Keratinocyte (primary cell): ENCODE measurements at regions not wholly inside any gene's neighbourhood (a gene's known extent, or its start where the extent isn't known, plus 50 kb on each side); places are given as distances from the start of the nearest gene placed in this dataset.

Experiments used
- DNase-seq: peaks from one replicate; pipeline ENCODE4 v3.0.0-alpha.2; 2011; ENCODE audit warnings: low read depth, missing footprints, low spot score
- FAIRE-seq: peaks from 2 replicates; lab custom pipeline; 2011; peaks lifted over from hg19 to GRCh38; lab: Jason Lieb, UNC
- H2AFZ ChIP-seq: 2 replicates; pipeline ENCODE4 v1.6.0; 2012; ENCODE audit warnings: low read length, control low read depth, inconsistent platforms; ENCODE audit not compliant: control insufficient read depth
- H3K27ac ChIP-seq: 2 replicates; pipeline ENCODE4 v1.5.1; 2011; ENCODE audit warnings: low read length; ENCODE audit not compliant: control insufficient read depth, insufficient read depth
- H3K27me3 ChIP-seq: 3 replicates; pipeline ENCODE4 v1.6.0; 2011; ENCODE audit warnings: low read length; ENCODE audit not compliant: control insufficient read depth, insufficient read depth; ENCODE audit errors: extremely low read depth
- H3K36me3 ChIP-seq, 2 experiments: 2 replicates in 1 of 2; 3 replicates in 1 of 2; pipeline ENCODE4 v1.5.1; 2011; ENCODE audit warnings: low read length in 2 of 2, mild to moderate bottlenecking in 1 of 2; ENCODE audit not compliant: control insufficient read depth in 2 of 2, insufficient read depth in 2 of 2; ENCODE audit errors: extremely low read depth in 1 of 2
- H3K4me1 ChIP-seq: 3 replicates; pipeline ENCODE4 v1.5.1; 2011; ENCODE audit warnings: low read length; ENCODE audit not compliant: control insufficient read depth, insufficient read depth; ENCODE audit errors: extremely low read depth
- H3K4me2 ChIP-seq: 3 replicates; pipeline ENCODE4 v1.6.0; 2011; ENCODE audit warnings: low read depth, low read length; ENCODE audit not compliant: control insufficient read depth, insufficient read depth; ENCODE audit errors: extremely low read depth
- H3K4me3 ChIP-seq, 3 experiments: fragments of 200-600 bp in 1 of 3; sonication (generic) in 1 of 3; 2 replicates in 2 of 3; 3 replicates in 1 of 3; pipeline ENCODE4 v1.5.1; 2011 to 2016; ENCODE audit warnings: low read length in 3 of 3, mild to moderate bottlenecking in 3 of 3, control low read depth in 2 of 3, inconsistent platforms in 1 of 3, low read depth in 1 of 3, mixed read lengths in 1 of 3, mixed run types in 1 of 3, moderate library complexity in 1 of 3; ENCODE audit not compliant: control insufficient read depth in 2 of 3, insufficient read depth in 2 of 3; ENCODE audit errors: extremely low read depth in 1 of 3
- H3K79me2 ChIP-seq: 2 replicates; pipeline ENCODE4 v1.6.0; 2012; ENCODE audit warnings: low read length; ENCODE audit not compliant: control insufficient read depth, insufficient read depth
- H3K9ac ChIP-seq: 3 replicates; pipeline ENCODE4 v1.6.0; 2011; ENCODE audit warnings: low read length; ENCODE audit not compliant: control insufficient read depth, insufficient read depth; ENCODE audit errors: extremely low read depth
- H3K9me1 ChIP-seq: 3 replicates; pipeline ENCODE4 v1.6.0; 2011; ENCODE audit warnings: low read length; ENCODE audit not compliant: control insufficient read depth, insufficient read depth; ENCODE audit errors: extremely low read depth
- H3K9me3 ChIP-seq: 2 replicates; pipeline ENCODE4 v1.5.1; 2012; ENCODE audit warnings: low read depth, low read length; ENCODE audit not compliant: control insufficient read depth
- H4K20me1 ChIP-seq: 3 replicates; pipeline ENCODE4 v1.6.0; 2011; ENCODE audit warnings: low read length; ENCODE audit not compliant: control insufficient read depth, insufficient read depth; ENCODE audit errors: extremely low read depth
- EZH2 ChIP-seq: IDR thresholded peaks from one replicate; pipeline ENCODE4 v1.6.1; 2012; ENCODE audit warnings: inconsistent platforms, mild to moderate bottlenecking, low read length, moderate library complexity
- dilution Hi-C: fragments of 300-500 bp; cut with MboI; formaldehyde crosslinking; loops from one replicate; pipeline ENCODE4 v1.7.0; 2020; ENCODE audit warnings: low sequenced_read_pairs; ENCODE audit not compliant: extremely low pct_ligation_motif_present
- TF ChIP-seq, protein P1 (sequence below), 3 experiments: IDR thresholded peaks in 1 of 3; conservative IDR thresholded peaks in 1 of 3; optimal IDR thresholded peaks in 1 of 3; 2 replicates in 2 of 3; 3 replicates in 1 of 3; pipeline versions ENCODE3 to v1.5.1; 2011; ENCODE audit warnings: low read length in 3 of 3, mild to moderate bottlenecking in 3 of 3, moderate library complexity in 2 of 3, control low read depth in 1 of 3, inconsistent platforms in 1 of 3; ENCODE audit not compliant: insufficient read depth in 2 of 3; ENCODE audit errors: extremely low read depth in 1 of 3

DNA sequence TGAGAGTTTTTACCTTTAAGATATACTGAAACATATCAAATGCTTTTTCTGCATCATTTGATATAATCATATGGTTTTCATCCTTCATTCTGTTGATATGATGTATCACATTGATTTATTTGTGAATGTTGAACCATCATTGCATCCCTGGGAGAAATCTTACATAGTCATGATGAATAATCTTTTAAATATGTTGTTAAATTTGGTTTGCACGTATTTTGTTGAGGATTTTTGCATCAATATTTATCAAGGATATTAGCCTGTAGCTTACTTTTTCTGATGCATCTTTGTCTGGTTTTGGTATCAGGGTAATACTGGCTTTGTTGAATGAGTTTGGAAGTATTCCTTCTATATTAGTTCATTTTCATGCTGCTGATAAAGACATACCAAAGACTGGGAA, 541.4 kb downstream of the TLL1 start:
- H3K9ac ChIP-seq = no peak overlapping the region
- no peak for DNase-seq
- dilution Hi-C loops = no loop called here
- H3K4me3 ChIP-seq = no peak overlapping the region
- TF ChIP-seq, protein P1, sequence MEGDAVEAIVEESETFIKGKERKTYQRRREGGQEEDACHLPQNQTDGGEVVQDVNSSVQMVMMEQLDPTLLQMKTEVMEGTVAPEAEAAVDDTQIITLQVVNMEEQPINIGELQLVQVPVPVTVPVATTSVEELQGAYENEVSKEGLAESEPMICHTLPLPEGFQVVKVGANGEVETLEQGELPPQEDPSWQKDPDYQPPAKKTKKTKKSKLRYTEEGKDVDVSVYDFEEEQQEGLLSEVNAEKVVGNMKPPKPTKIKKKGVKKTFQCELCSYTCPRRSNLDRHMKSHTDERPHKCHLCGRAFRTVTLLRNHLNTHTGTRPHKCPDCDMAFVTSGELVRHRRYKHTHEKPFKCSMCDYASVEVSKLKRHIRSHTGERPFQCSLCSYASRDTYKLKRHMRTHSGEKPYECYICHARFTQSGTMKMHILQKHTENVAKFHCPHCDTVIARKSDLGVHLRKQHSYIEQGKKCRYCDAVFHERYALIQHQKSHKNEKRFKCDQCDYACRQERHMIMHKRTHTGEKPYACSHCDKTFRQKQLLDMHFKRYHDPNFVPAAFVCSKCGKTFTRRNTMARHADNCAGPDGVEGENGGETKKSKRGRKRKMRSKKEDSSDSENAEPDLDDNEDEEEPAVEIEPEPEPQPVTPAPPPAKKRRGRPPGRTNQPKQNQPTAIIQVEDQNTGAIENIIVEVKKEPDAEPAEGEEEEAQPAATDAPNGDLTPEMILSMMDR (optimal IDR thresholded peaks at IDR 0.05 in 1 of 3, IDR thresholded peaks at IDR 0.05 in 1 of 3, conservative IDR thresholded peaks at IDR 0.05 in 1 of 3; ENCODE audit: extremely low read depth in 1 of 3, insufficient read depth in 2 of 3, low read length in 3 of 3) = no peak
- no peak for TF ChIP-seq EZH2
- H3K79me2 ChIP-seq = no peaks in the 10 kb centered on the region
- H2AFZ ChIP-seq = no peak overlapping the region
- H3K36me3 ChIP-seq = no peaks in the 10 kb centered on the region
- no peaks in the 10 kb centered on the region for H3K27me3 ChIP-seq
- H3K9me3 ChIP-seq = no peaks in the 10 kb centered on the region
- H4K20me1 ChIP-seq = no peaks in the 10 kb centered on the region
- no peaks in the 10 kb centered on the region for H3K4me1 ChIP-seq
- no peak overlapping the region for H3K27ac ChIP-seq
- no peak for FAIRE-seq
- no peak overlapping the region for H3K4me2 ChIP-seq
- no peaks in the 10 kb centered on the region for H3K9me1 ChIP-seq

DNA sequence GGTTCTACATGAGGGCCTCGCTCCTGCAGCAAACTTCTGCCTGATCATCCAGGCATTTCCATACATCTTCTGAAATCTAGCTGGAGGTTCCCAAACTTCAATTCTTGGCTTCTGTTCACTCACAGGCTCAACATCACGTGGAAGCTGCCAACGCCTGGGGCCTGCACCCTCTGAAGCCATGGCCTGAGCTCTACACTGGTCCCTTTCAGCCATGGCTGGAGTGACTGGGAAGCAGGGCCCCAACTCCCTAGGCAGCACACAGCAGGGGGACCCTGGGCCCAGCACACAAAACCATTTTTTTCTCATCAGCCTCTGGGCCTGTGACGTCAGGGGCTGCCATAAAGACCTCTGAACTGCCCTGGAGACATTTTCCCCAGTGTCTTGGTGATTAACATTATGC, 542.7 kb downstream of the TLL1 start:
- Histone ChIP-seq H3K79me2 (no peaks in the 10 kb centered on the region), H3K9me1 (no peaks in the 10 kb centered on the region), H3K4me3 (no peak overlapping the region), H4K20me1 (no peaks in the 10 kb centered on the region), H3K27ac (no peak overlapping the region), H3K9me3 (no peaks in the 10 kb centered on the region), H3K27me3 (no peaks in the 10 kb centered on the region), H3K36me3 (no peaks in the 10 kb centered on the region), H2AFZ (no peak overlapping the region), H3K4me2 (no peak overlapping the region), H3K4me1 (no peaks in the 10 kb centered on the region), H3K9ac (no peak overlapping the region)
- FAIRE-seq (no peak), DNase-seq (no peak)
- no peak for TF ChIP-seq EZH2
- TF ChIP-seq, protein P1 (optimal IDR thresholded peaks at IDR 0.05 in 1 of 3, IDR thresholded peaks at IDR 0.05 in 1 of 3, conservative IDR thresholded peaks at IDR 0.05 in 1 of 3; ENCODE audit: extremely low read depth in 1 of 3, insufficient read depth in 2 of 3, low read length in 3 of 3) = no peak
- dilution Hi-C loops = no loop called here
